Sigmoid colon (tissue), 6 donors: ENCODE measurements at regions not wholly inside any gene's neighbourhood (a gene's known extent, or its start where the extent isn't known, plus 50 kb on each side); places are given as distances from the start of the nearest gene placed in this dataset.

ENCODE experiments used
- DNase-seq: peaks from one replicate; pipeline ENCODE4 v3.0.0-alpha.2; 2019
- H3K27ac ChIP-seq, 4 donors: fragments of 200-600 bp; sonication (generic); one replicate each; pipeline ENCODE4 v1.5.1; 2016 to 2019; ENCODE audit warnings: mild to moderate bottlenecking in 1 of 4
- H3K27me3 ChIP-seq, 3 donors: fragments of 200-600 bp; sonication (generic); one replicate each; pipeline ENCODE4 v1.5.1; 2019; ENCODE audit warnings: mild to moderate bottlenecking in 1 of 3
- H3K36me3 ChIP-seq, 4 donors: fragments of 200-600 bp; sonication (generic); one replicate each; pipeline ENCODE4 v1.5.1; 2016 to 2019
- H3K4me1 ChIP-seq, 4 donors: fragments of 200-600 bp; sonication (generic); one replicate each; pipeline ENCODE4 v1.5.1; 2017 to 2019
- H3K4me3 ChIP-seq, 4 donors: fragments of 200-600 bp; sonication (generic); one replicate each; pipeline ENCODE4 v1.5.1; 2017 to 2019; ENCODE audit warnings: mild to moderate bottlenecking in 2 of 4, moderate library complexity in 1 of 4
- H3K9me3 ChIP-seq, 4 donors: fragments of 200-600 bp in 3 of 4; sonication (generic) in 3 of 4; one replicate each; pipeline versions ENCODE4 v1.5.1 to v1.6.1; 2013 to 2019
- CTCF ChIP-seq, 4 experiments: fragments of 450-650 bp in 3 of 4; fragments of 200-600 bp in 1 of 4; IDR thresholded peaks; one replicate each; pipeline ENCODE4 v1.5.1; 2016 to 2019; ENCODE audit warnings: antibody characterized with exemption in 4 of 4, mild to moderate bottlenecking in 3 of 4, moderate library complexity in 2 of 4
- EP300 ChIP-seq, 4 donors: sonication (generic); formaldehyde crosslinking; IDR thresholded peaks; one replicate each; pipeline ENCODE4 v1.6.1; 2017; ENCODE audit warnings: antibody characterized with exemption in 4 of 4
- POLR2A ChIP-seq, 2 donors: fragments of 450-650 bp; IDR thresholded peaks; one replicate each; pipeline ENCODE4 v1.6.1; 2016; ENCODE audit warnings: antibody characterized with exemption in 2 of 2, mild to moderate bottlenecking in 2 of 2, moderate library complexity in 2 of 2
- POLR2AphosphoS5 ChIP-seq, 4 donors: sonication (generic); formaldehyde crosslinking; IDR thresholded peaks; one replicate each; pipeline ENCODE4 v1.6.1; 2017; ENCODE audit warnings: antibody characterized with exemption in 4 of 4
- WGBS, 2 donors: extraction: QIAGEN DNeasy Blood & Tissue Kit; methylation state at CpG; one replicate each; pipeline ENCODE4 v1.1.7; 2013; 5-methylcytosine and 5-hydroxymethylcytosine counted together
- intact Hi-C: fragments of 100-400 bp; cut with DNase I; formaldehyde crosslinking; loops from one replicate; pipeline ENCODE4 v1.15.1; 2023
- donor health status: healthy with polysubstance abuse.
- donor health status: healthy.

GRCh38 chr5:29697278-29697677 is 1496.2 kb upstream of the CDH6 start:
- TF ChIP-seq EP300 (IDR thresholded peaks at IDR 0.05), result no peak
- TF ChIP-seq POLR2AphosphoS5 (IDR thresholded peaks at IDR 0.05), result no peak
- no peaks in the 10 kb centered on the region for H3K4me1 ChIP-seq
- no peaks in the 10 kb centered on the region for H3K27me3 ChIP-seq
- H3K27ac ChIP-seq, result no peak overlapping the region
- no peak overlapping the region for H3K4me3 ChIP-seq
- H3K36me3 ChIP-seq, result no peaks in the 10 kb centered on the region
- intact Hi-C loops, result no loop called here
- no peaks in the 10 kb centered on the region for H3K9me3 ChIP-seq
- WGBS, 2 donors, result 35 to 63% methylated on average over 2 of the region's 2 CpGs
- no peak for DNase-seq

GRCh38 chr5:29672678-29673077 is 1520.8 kb upstream of the CDH6 start:
- 19 to 34% methylated on average over 3 of the region's 3 CpGs for WGBS, 2 donors
- no peak for TF ChIP-seq EP300 (IDR thresholded peaks at IDR 0.05)
- TF ChIP-seq POLR2A (IDR thresholded peaks at IDR 0.05), result no peak
- no peak for TF ChIP-seq POLR2AphosphoS5 (IDR thresholded peaks at IDR 0.05)
- no peak for TF ChIP-seq CTCF (IDR thresholded peaks at IDR 0.05)
- H3K4me1 ChIP-seq, result no peaks in the 10 kb centered on the region

GRCh38 chr5:29662876-29663275 is 1530.6 kb upstream of the CDH6 start:
- H3K4me1 ChIP-seq, result no peaks in the 10 kb centered on the region

More at GRCh38 chr5:29672678-29673077, 1520.8 kb upstream of the CDH6 start:
- DNase-seq, result no peak
- Histone ChIP-seq H3K9me3 (no peaks in the 10 kb centered on the region), H3K27ac (no peak overlapping the region), H3K27me3 (no peaks in the 10 kb centered on the region), H3K4me3 (no peak overlapping the region), H3K36me3 (no peaks in the 10 kb centered on the region)
- intact Hi-C loops, result no loop called here

GRCh38 chr5:29654954-29655353 is 1538.5 kb upstream of the CDH6 start:
- WGBS, 2 donors, result 41 to 49% methylated on average over 1 of the region's 1 CpG
- Histone ChIP-seq H3K4me3 (no peak overlapping the region), H3K9me3 (peaks cover 0 to 5% (median 0%) of the 10 kb centered on the region in 4 donors), H3K27me3 (no peaks in the 10 kb centered on the region), H3K27ac (no peak overlapping the region), H3K4me1 (no peaks in the 10 kb centered on the region), H3K36me3 (no peaks in the 10 kb centered on the region)
- DNase-seq, result no peak
- no peak for TF ChIP-seq POLR2AphosphoS5 (IDR thresholded peaks at IDR 0.05)
- no peak for TF ChIP-seq EP300 (IDR thresholded peaks at IDR 0.05)
- no peak for TF ChIP-seq CTCF (IDR thresholded peaks at IDR 0.05)
- no peak for TF ChIP-seq POLR2A (IDR thresholded peaks at IDR 0.05)
- intact Hi-C loops, result no loop called here

More at GRCh38 chr5:29662876-29663275, 1530.6 kb upstream of the CDH6 start:
- H3K27ac ChIP-seq, result no peak overlapping the region
- intact Hi-C loops, result no loop called here
- H3K9me3 ChIP-seq, result no peaks in the 10 kb centered on the region
- TF ChIP-seq CTCF (IDR thresholded peaks at IDR 0.05) (no peak), POLR2AphosphoS5 (IDR thresholded peaks at IDR 0.05) (no peak), POLR2A (IDR thresholded peaks at IDR 0.05) (no peak), EP300 (IDR thresholded peaks at IDR 0.05) (no peak)
- no peak overlapping the region for H3K4me3 ChIP-seq
- 74 to 78% methylated on average over 2 of the region's 2 CpGs for WGBS, 2 donors
- DNase-seq, result no peak
- H3K36me3 ChIP-seq, result no peaks in the 10 kb centered on the region
- H3K27me3 ChIP-seq, result no peaks in the 10 kb centered on the region

GRCh38 chr5:29649321-29649720 is 1544.2 kb upstream of the CDH6 start:
- DNase-seq, result no peak
- H3K4me3 ChIP-seq, result no peak overlapping the region
- H3K36me3 ChIP-seq, result no peaks in the 10 kb centered on the region
- H3K4me1 ChIP-seq, result no peaks in the 10 kb centered on the region
- H3K9me3 ChIP-seq, result peaks cover 0 to 3% (median 0%) of the 10 kb centered on the region in 4 donors
- intact Hi-C loops, result no loop called here
- H3K27me3 ChIP-seq, result no peaks in the 10 kb centered on the region
- WGBS, 2 donors, result 84 to 89% methylated on average over 2 of the region's 2 CpGs
- no peak for TF ChIP-seq CTCF (IDR thresholded peaks at IDR 0.05)
- TF ChIP-seq POLR2A (IDR thresholded peaks at IDR 0.05), result no peak
- no peak for TF ChIP-seq POLR2AphosphoS5 (IDR thresholded peaks at IDR 0.05)
- TF ChIP-seq EP300 (IDR thresholded peaks at IDR 0.05), result no peak
- H3K27ac ChIP-seq, result no peak overlapping the region
